ENCODE measurements at regions not wholly inside any gene's neighbourhood (a gene's known extent, or its start where the extent isn't known, plus 50 kb on each side); places are given as distances from the start of the nearest gene placed in this dataset.

- intact Hi-C loops (cut with micrococcal nuclease; ENCODE audit: unreplicated experiment): no loop called here
- CTCF ChIA-PET (ENCODE audit: unreplicated experiment): no interaction called here
- Histone ChIP-seq H3K36me3 (ENCODE audit: insufficient read depth, low read length) (no peaks in the 10 kb centered on the region), H3K9me2 (ENCODE audit: insufficient read depth, low read length) (no peaks in the 10 kb centered on the region), H3K4me2 (ENCODE audit: low read length) (no peak overlapping the region), H3K4me1 (ENCODE audit: insufficient read depth, low read length, poor library complexity, severe bottlenecking) (no peaks in the 10 kb centered on the region), H3K27ac (ENCODE audit: low read depth, low read length, poor library complexity, severe bottlenecking) (no peak overlapping the region), H3K79me2 (ENCODE audit: insufficient read depth, low read depth, low read length) (no peaks in the 10 kb centered on the region), H3K4me3 (ENCODE audit: low read depth, low read length, poor library complexity, severe bottlenecking) (no peak overlapping the region), H3K9me3 (ENCODE audit: low read length) (no peaks in the 10 kb centered on the region), H4K20me1 (ENCODE audit: insufficient read depth, low read length) (no peaks in the 10 kb centered on the region), H2AFZ (ENCODE audit: low read length) (no peak overlapping the region)
- POLR2A ChIA-PET: no interaction called here
- BruUV-seq (replicated peaks): no TSS peak
- no peak for DNase-seq (ENCODE audit: low spot score)
- no peak for TF ChIP-seq CTCF (conservative IDR thresholded peaks at IDR 0.05; ENCODE audit: low read length)
- no peak for TF ChIP-seq EZH2phosphoT487 (IDR thresholded peaks at IDR 0.05; ENCODE audit: borderline replicate concordance, low read depth, low read length)
These were observed 161.5 kb downstream of the NRIP1 start for GRCh38 chr21:14903172-14903865.

GRCh38 chr21:14901482-14901958, 163.3 kb downstream of the NRIP1 start:
- Histone ChIP-seq H3K4me3 (ENCODE audit: low read depth, low read length, poor library complexity, severe bottlenecking) (no peak overlapping the region), H3K4me2 (ENCODE audit: low read length) (no peak overlapping the region), H3K9me2 (ENCODE audit: insufficient read depth, low read length) (no peaks in the 10 kb centered on the region), H3K36me3 (ENCODE audit: insufficient read depth, low read length) (no peaks in the 10 kb centered on the region), H2AFZ (ENCODE audit: low read length) (no peak overlapping the region), H3K27ac (ENCODE audit: low read depth, low read length, poor library complexity, severe bottlenecking) (no peak overlapping the region), H4K20me1 (ENCODE audit: insufficient read depth, low read length) (no peaks in the 10 kb centered on the region), H3K79me2 (ENCODE audit: insufficient read depth, low read depth, low read length) (no peaks in the 10 kb centered on the region), H3K4me1 (ENCODE audit: insufficient read depth, low read length, poor library complexity, severe bottlenecking) (no peaks in the 10 kb centered on the region), H3K9me3 (ENCODE audit: low read length) (no peaks in the 10 kb centered on the region)
- TF ChIP-seq EZH2phosphoT487 (IDR thresholded peaks at IDR 0.05; ENCODE audit: borderline replicate concordance, low read depth, low read length) (no peak), CTCF (conservative IDR thresholded peaks at IDR 0.05; ENCODE audit: low read length) (no peak)
- no TSS peak for BruUV-seq (replicated peaks)
- DNase-seq (ENCODE audit: low spot score): no peak
- CTCF ChIA-PET (ENCODE audit: unreplicated experiment): no interaction called here
- intact Hi-C loops (cut with micrococcal nuclease; ENCODE audit: unreplicated experiment): no loop called here
- POLR2A ChIA-PET: no interaction called here

- ChIA-PET POLR2A (no interaction called here), CTCF (ENCODE audit: unreplicated experiment) (no interaction called here)
- Histone ChIP-seq H3K36me3 (ENCODE audit: insufficient read depth, low read length) (no peaks in the 10 kb centered on the region), H3K9me2 (ENCODE audit: insufficient read depth, low read length) (no peaks in the 10 kb centered on the region), H3K27ac (ENCODE audit: low read depth, low read length, poor library complexity, severe bottlenecking) (no peak overlapping the region), H3K9me3 (ENCODE audit: low read length) (no peaks in the 10 kb centered on the region), H3K79me2 (ENCODE audit: insufficient read depth, low read depth, low read length) (no peaks in the 10 kb centered on the region), H3K4me2 (ENCODE audit: low read length) (no peak overlapping the region), H4K20me1 (ENCODE audit: insufficient read depth, low read length) (no peaks in the 10 kb centered on the region), H3K4me1 (ENCODE audit: insufficient read depth, low read length, poor library complexity, severe bottlenecking) (no peaks in the 10 kb centered on the region), H3K4me3 (ENCODE audit: low read depth, low read length, poor library complexity, severe bottlenecking) (no peak overlapping the region), H2AFZ (ENCODE audit: low read length) (no peak overlapping the region)
- intact Hi-C loops (cut with micrococcal nuclease; ENCODE audit: unreplicated experiment): no loop called here
- BruUV-seq (replicated peaks): no TSS peak
- TF ChIP-seq EZH2phosphoT487 (IDR thresholded peaks at IDR 0.05; ENCODE audit: borderline replicate concordance, low read depth, low read length) (no peak), CTCF (conservative IDR thresholded peaks at IDR 0.05; ENCODE audit: low read length) (no peak)
- DNase-seq (ENCODE audit: low spot score): no peak
These were observed 164.2 kb downstream of the NRIP1 start for GRCh38 chr21:14900611-14901010.
